ENCODE measurements at regions not wholly inside any gene's neighbourhood (a gene's known extent, or its start where the extent isn't known, plus 50 kb on each side); places are given as distances from the start of the nearest gene placed in this dataset.

GRCh38 chr21:16427587-16428087, 697.9 kb downstream of the USP25 start:
- Histone ChIP-seq H2BK120ac (ENCODE audit: low read depth, low read length) (no peak overlapping the region), H2AK5ac (ENCODE audit: low read depth, low read length) (no peak overlapping the region), H4K91ac (ENCODE audit: low read depth, low read length, poor library complexity) (no peak overlapping the region), H2BK15ac (ENCODE audit: low read length) (no peak overlapping the region), H3K36me3 (replicated peaks in 1 of 2; ENCODE audit: control insufficient read depth in 2 of 2, insufficient read depth in 2 of 2, low read length in 2 of 2) (no peaks in the 10 kb centered on the region), H3K9ac (ENCODE audit: low read depth, low read length, poor library complexity) (no peak overlapping the region), H2AFZ (ENCODE audit: low read length) (no peak overlapping the region), H3K27me3 (ENCODE audit: control insufficient read depth in 3 of 3, insufficient read depth in 3 of 3, low read depth in 1 of 3, low read length in 3 of 3) (no peaks in the 10 kb centered on the region), H3K9me3 (replicated peaks in 1 of 2; ENCODE audit: control insufficient read depth in 2 of 2, insufficient read depth in 1 of 2, low read depth in 1 of 2, low read length in 2 of 2) (no peaks in the 10 kb centered on the region), H3K23ac (ENCODE audit: low read depth, low read length, poor library complexity) (no peak overlapping the region), H3K4me1 (ENCODE audit: control insufficient read depth in 2 of 2, insufficient read depth in 1 of 2, low read depth in 1 of 2, low read length in 2 of 2) (no peaks in the 10 kb centered on the region), H3K18ac (ENCODE audit: low read length) (no peak overlapping the region), H3K79me1 (ENCODE audit: low read depth, low read length) (no peaks in the 10 kb centered on the region), H3K4me3 (ENCODE audit: low read length in 2 of 2) (no peak overlapping the region), H3K4ac (ENCODE audit: low read length) (no peak overlapping the region), H3K4me2 (ENCODE audit: insufficient read depth, low read length, poor library complexity, severe bottlenecking) (no peak overlapping the region), H2BK12ac (ENCODE audit: low read length) (no peak overlapping the region), H3K14ac (ENCODE audit: low read length) (no peak overlapping the region), H3K27ac (replicated peaks; ENCODE audit: low read length) (no peak overlapping the region), H2BK5ac (ENCODE audit: low read length) (no peak overlapping the region), H4K8ac (ENCODE audit: low read depth, low read length) (no peak overlapping the region)
- DNase-seq (ENCODE audit: low spot score) = no peak
- WGBS, 2 donors (ENCODE audit: extremely low coverage in 2 of 2, insufficient read length in 2 of 2, insufficient replicate concordance in 1 of 2) = no CpG with 5 or more reads among the region's 3 CpGs

GRCh38 chr21:16437586-16437985, 707.8 kb downstream of the USP25 start:
- Histone ChIP-seq H3K14ac (ENCODE audit: low read length) (no peak overlapping the region), H2AK5ac (ENCODE audit: low read depth, low read length) (no peak overlapping the region), H3K27ac (replicated peaks; ENCODE audit: low read length) (no peak overlapping the region), H3K23ac (ENCODE audit: low read depth, low read length, poor library complexity) (no peak overlapping the region), H3K4me3 (ENCODE audit: low read length in 2 of 2) (no peak overlapping the region), H3K4ac (ENCODE audit: low read length) (no peak overlapping the region), H3K27me3 (ENCODE audit: control insufficient read depth in 3 of 3, insufficient read depth in 3 of 3, low read depth in 1 of 3, low read length in 3 of 3) (no peaks in the 10 kb centered on the region), H3K36me3 (replicated peaks in 1 of 2; ENCODE audit: control insufficient read depth in 2 of 2, insufficient read depth in 2 of 2, low read length in 2 of 2) (no peaks in the 10 kb centered on the region), H2AFZ (ENCODE audit: low read length) (no peak overlapping the region), H2BK15ac (ENCODE audit: low read length) (no peak overlapping the region), H3K79me1 (ENCODE audit: low read depth, low read length) (no peaks in the 10 kb centered on the region), H3K4me2 (ENCODE audit: insufficient read depth, low read length, poor library complexity, severe bottlenecking) (no peak overlapping the region), H4K8ac (ENCODE audit: low read depth, low read length) (no peak overlapping the region), H2BK120ac (ENCODE audit: low read depth, low read length) (no peak overlapping the region), H3K9me3 (replicated peaks in 1 of 2; ENCODE audit: control insufficient read depth in 2 of 2, insufficient read depth in 1 of 2, low read depth in 1 of 2, low read length in 2 of 2) (no peaks in the 10 kb centered on the region), H2BK5ac (ENCODE audit: low read length) (no peak overlapping the region), H3K4me1 (ENCODE audit: control insufficient read depth in 2 of 2, insufficient read depth in 1 of 2, low read depth in 1 of 2, low read length in 2 of 2) (no peaks in the 10 kb centered on the region), H3K9ac (ENCODE audit: low read depth, low read length, poor library complexity) (no peak overlapping the region), H2BK12ac (ENCODE audit: low read length) (no peak overlapping the region), H4K91ac (ENCODE audit: low read depth, low read length, poor library complexity) (no peak overlapping the region), H3K18ac (ENCODE audit: low read length) (no peak overlapping the region)
- WGBS, 2 donors (ENCODE audit: extremely low coverage in 2 of 2, insufficient read length in 2 of 2, insufficient replicate concordance in 1 of 2) = no CpG with 5 or more reads among the region's 1 CpG
- no peak for DNase-seq (ENCODE audit: low spot score)

- Histone ChIP-seq H2BK15ac (ENCODE audit: low read length) (no peak overlapping the region), H3K18ac (ENCODE audit: low read length) (no peak overlapping the region), H3K27me3 (ENCODE audit: control insufficient read depth in 3 of 3, insufficient read depth in 3 of 3, low read depth in 1 of 3, low read length in 3 of 3) (no peaks in the 10 kb centered on the region), H3K4ac (ENCODE audit: low read length) (no peak overlapping the region), H3K4me1 (ENCODE audit: control insufficient read depth in 2 of 2, insufficient read depth in 1 of 2, low read depth in 1 of 2, low read length in 2 of 2) (no peaks in the 10 kb centered on the region), H3K4me2 (ENCODE audit: insufficient read depth, low read length, poor library complexity, severe bottlenecking) (no peak overlapping the region), H2BK12ac (ENCODE audit: low read length) (no peak overlapping the region), H3K4me3 (ENCODE audit: low read length in 2 of 2) (no peak overlapping the region), H3K9ac (ENCODE audit: low read depth, low read length, poor library complexity) (no peak overlapping the region), H4K91ac (ENCODE audit: low read depth, low read length, poor library complexity) (no peak overlapping the region), H3K14ac (ENCODE audit: low read length) (no peak overlapping the region), H2AFZ (ENCODE audit: low read length) (no peak overlapping the region), H2BK120ac (ENCODE audit: low read depth, low read length) (no peak overlapping the region), H3K27ac (replicated peaks; ENCODE audit: low read length) (no peak overlapping the region), H3K23ac (ENCODE audit: low read depth, low read length, poor library complexity) (no peak overlapping the region), H2AK5ac (ENCODE audit: low read depth, low read length) (no peak overlapping the region), H2BK5ac (ENCODE audit: low read length) (no peak overlapping the region), H4K8ac (ENCODE audit: low read depth, low read length) (no peak overlapping the region), H3K36me3 (replicated peaks in 1 of 2; ENCODE audit: control insufficient read depth in 2 of 2, insufficient read depth in 2 of 2, low read length in 2 of 2) (no peaks in the 10 kb centered on the region), H3K79me1 (ENCODE audit: low read depth, low read length) (no peaks in the 10 kb centered on the region), H3K9me3 (replicated peaks in 1 of 2; ENCODE audit: control insufficient read depth in 2 of 2, insufficient read depth in 1 of 2, low read depth in 1 of 2, low read length in 2 of 2) (no peaks in the 10 kb centered on the region)
- WGBS, 2 donors (ENCODE audit: extremely low coverage in 2 of 2, insufficient read length in 2 of 2, insufficient replicate concordance in 1 of 2) = no CpG with 5 or more reads among the region's 1 CpG
- DNase-seq (ENCODE audit: low spot score) = no peak
Observed at GRCh38 chr21:16438761-16439160, 709.0 kb downstream of the USP25 start.

GRCh38 chr21:16441789-16442188, 712.0 kb downstream of the USP25 start:
- no peak overlapping the region for H3K9ac ChIP-seq (ENCODE audit: low read depth, low read length, poor library complexity)
- H4K8ac ChIP-seq (ENCODE audit: low read depth, low read length) = no peak overlapping the region
- no peaks in the 10 kb centered on the region for H3K4me1 ChIP-seq (ENCODE audit: control insufficient read depth in 2 of 2, insufficient read depth in 1 of 2, low read depth in 1 of 2, low read length in 2 of 2)
- no peak overlapping the region for H2BK5ac ChIP-seq (ENCODE audit: low read length)
- H2BK15ac ChIP-seq (ENCODE audit: low read length) = no peak overlapping the region
- no peak overlapping the region for H3K4me3 ChIP-seq (ENCODE audit: low read length in 2 of 2)
- H3K4me2 ChIP-seq (ENCODE audit: insufficient read depth, low read length, poor library complexity, severe bottlenecking) = no peak overlapping the region
- H2AK5ac ChIP-seq (ENCODE audit: low read depth, low read length) = no peak overlapping the region
- no peaks in the 10 kb centered on the region for H3K36me3 ChIP-seq (replicated peaks in 1 of 2; ENCODE audit: control insufficient read depth in 2 of 2, insufficient read depth in 2 of 2, low read length in 2 of 2)
- no peak overlapping the region for H3K18ac ChIP-seq (ENCODE audit: low read length)
- no peak overlapping the region for H2AFZ ChIP-seq (ENCODE audit: low read length)
- no peaks in the 10 kb centered on the region for H3K9me3 ChIP-seq (replicated peaks in 1 of 2; ENCODE audit: control insufficient read depth in 2 of 2, insufficient read depth in 1 of 2, low read depth in 1 of 2, low read length in 2 of 2)
- no peak overlapping the region for H3K14ac ChIP-seq (ENCODE audit: low read length)
- H3K27ac ChIP-seq (replicated peaks; ENCODE audit: low read length) = no peak overlapping the region
- no peak overlapping the region for H3K4ac ChIP-seq (ENCODE audit: low read length)
- no CpG with 5 or more reads among the region's 1 CpG for WGBS, 2 donors (ENCODE audit: extremely low coverage in 2 of 2, insufficient read length in 2 of 2, insufficient replicate concordance in 1 of 2)
- no peak overlapping the region for H2BK12ac ChIP-seq (ENCODE audit: low read length)
- H2BK120ac ChIP-seq (ENCODE audit: low read depth, low read length) = no peak overlapping the region
- DNase-seq (ENCODE audit: low spot score) = no peak
- H4K91ac ChIP-seq (ENCODE audit: low read depth, low read length, poor library complexity) = no peak overlapping the region
- no peak overlapping the region for H3K23ac ChIP-seq (ENCODE audit: low read depth, low read length, poor library complexity)
- H3K27me3 ChIP-seq (ENCODE audit: control insufficient read depth in 3 of 3, insufficient read depth in 3 of 3, low read depth in 1 of 3, low read length in 3 of 3) = no peaks in the 10 kb centered on the region
- H3K79me1 ChIP-seq (ENCODE audit: low read depth, low read length) = no peaks in the 10 kb centered on the region

Data from neuronal stem cell (in vitro differentiated cells).